ENCODE measurements at regions not wholly inside any gene's neighbourhood (a gene's known extent, or its start where the extent isn't known, plus 50 kb on each side); places are given as distances from the start of the nearest gene placed in this dataset.

GRCh38 chr2:235345745-235346144, 148.1 kb upstream of the AGAP1 start:
- no peak overlapping the region for H3K4me2 ChIP-seq (ENCODE audit: low read length)
- no peaks in the 10 kb centered on the region for H3K9me3 ChIP-seq (ENCODE audit: control insufficient read depth, low read length)
- H3K36me3 ChIP-seq (ENCODE audit: control insufficient read depth, insufficient read depth, low read length): no peaks in the 10 kb centered on the region
- no peak overlapping the region for H3K4me3 ChIP-seq (ENCODE audit: low read depth, low read length)
- no peak overlapping the region for H3K27ac ChIP-seq
- H2AFZ ChIP-seq: no peak overlapping the region
- TF ChIP-seq CTCF (IDR thresholded peaks at IDR 0.05): no peak
- no peaks in the 10 kb centered on the region for H3K79me2 ChIP-seq
- no peak overlapping the region for H3K9ac ChIP-seq
- no peaks in the 10 kb centered on the region for H3K27me3 ChIP-seq (ENCODE audit: control insufficient read depth, insufficient read depth, low read length)
- H3K4me1 ChIP-seq: no peaks in the 10 kb centered on the region

GRCh38 chr2:235347691-235348090, 146.2 kb upstream of the AGAP1 start:
- no peak overlapping the region for H3K27ac ChIP-seq
- TF ChIP-seq CTCF (IDR thresholded peaks at IDR 0.05): no peak
- no peaks in the 10 kb centered on the region for H3K9me3 ChIP-seq (ENCODE audit: control insufficient read depth, low read length)
- no peaks in the 10 kb centered on the region for H3K4me1 ChIP-seq
- H3K4me3 ChIP-seq (ENCODE audit: low read depth, low read length): no peak overlapping the region
- no peaks in the 10 kb centered on the region for H3K79me2 ChIP-seq
- no peak overlapping the region for H3K9ac ChIP-seq
- H3K27me3 ChIP-seq (ENCODE audit: control insufficient read depth, insufficient read depth, low read length): no peaks in the 10 kb centered on the region
- no peaks in the 10 kb centered on the region for H3K36me3 ChIP-seq (ENCODE audit: control insufficient read depth, insufficient read depth, low read length)
- no peak overlapping the region for H2AFZ ChIP-seq
- no peak overlapping the region for H3K4me2 ChIP-seq (ENCODE audit: low read length)

GRCh38 chr2:235348329-235348728, 145.5 kb upstream of the AGAP1 start:
- Histone ChIP-seq H3K4me3 (ENCODE audit: low read depth, low read length) (no peak overlapping the region), H3K36me3 (ENCODE audit: control insufficient read depth, insufficient read depth, low read length) (no peaks in the 10 kb centered on the region), H3K9ac (no peak overlapping the region), H3K4me1 (no peaks in the 10 kb centered on the region), H3K27me3 (ENCODE audit: control insufficient read depth, insufficient read depth, low read length) (no peaks in the 10 kb centered on the region), H3K79me2 (no peaks in the 10 kb centered on the region), H3K9me3 (ENCODE audit: control insufficient read depth, low read length) (no peaks in the 10 kb centered on the region), H3K27ac (no peak overlapping the region), H3K4me2 (ENCODE audit: low read length) (no peak overlapping the region), H2AFZ (no peak overlapping the region)
- no peak for TF ChIP-seq CTCF (IDR thresholded peaks at IDR 0.05)

GRCh38 chr2:235350234-235350633, 143.6 kb upstream of the AGAP1 start:
- no peak overlapping the region for H3K9ac ChIP-seq
- H3K79me2 ChIP-seq: no peaks in the 10 kb centered on the region
- H3K4me2 ChIP-seq (ENCODE audit: low read length): no peak overlapping the region
- H2AFZ ChIP-seq: no peak overlapping the region
- no peak overlapping the region for H3K4me3 ChIP-seq (ENCODE audit: low read depth, low read length)
- no peaks in the 10 kb centered on the region for H3K4me1 ChIP-seq
- no peaks in the 10 kb centered on the region for H3K36me3 ChIP-seq (ENCODE audit: control insufficient read depth, insufficient read depth, low read length)
- no peaks in the 10 kb centered on the region for H3K9me3 ChIP-seq (ENCODE audit: control insufficient read depth, low read length)
- no peaks in the 10 kb centered on the region for H3K27me3 ChIP-seq (ENCODE audit: control insufficient read depth, insufficient read depth, low read length)
- no peak overlapping the region for H3K27ac ChIP-seq
- TF ChIP-seq CTCF (IDR thresholded peaks at IDR 0.05): no peak

GRCh38 chr2:235352541-235352940, 141.3 kb upstream of the AGAP1 start:
- no peak overlapping the region for H3K9ac ChIP-seq
- no peaks in the 10 kb centered on the region for H3K27me3 ChIP-seq (ENCODE audit: control insufficient read depth, insufficient read depth, low read length)
- no peak overlapping the region for H3K27ac ChIP-seq
- H3K79me2 ChIP-seq: no peaks in the 10 kb centered on the region
- no peaks in the 10 kb centered on the region for H3K36me3 ChIP-seq (ENCODE audit: control insufficient read depth, insufficient read depth, low read length)
- TF ChIP-seq CTCF (IDR thresholded peaks at IDR 0.05): no peak
- no peak overlapping the region for H3K4me2 ChIP-seq (ENCODE audit: low read length)
- no peaks in the 10 kb centered on the region for H3K9me3 ChIP-seq (ENCODE audit: control insufficient read depth, low read length)
- no peak overlapping the region for H2AFZ ChIP-seq
- no peaks in the 10 kb centered on the region for H3K4me1 ChIP-seq
- H3K4me3 ChIP-seq (ENCODE audit: low read depth, low read length): no peak overlapping the region
